GM18867 (cell line): ENCODE measurements at regions not wholly inside any gene's neighbourhood (a gene's known extent, or its start where the extent isn't known, plus 50 kb on each side); places are given as distances from the start of the nearest gene placed in this dataset.
A peak's percentile ranks its signal among the peaks of the same experiment; 100 is the strongest.
"Not testable (repeated sequence)": the region's sequence is repeated elsewhere in the genome, so short reads cannot be mapped to it uniquely, and the experiment has no call there.

Experiments used
- ATAC-seq: cut with Tn5 transposase; IDR thresholded peaks from one replicate; pipeline ENCODE4 v1.9.1; 2021; ENCODE audit warnings: mild to moderate bottlenecking, moderate library complexity; ENCODE audit not compliant: unreplicated experiment

DNA sequence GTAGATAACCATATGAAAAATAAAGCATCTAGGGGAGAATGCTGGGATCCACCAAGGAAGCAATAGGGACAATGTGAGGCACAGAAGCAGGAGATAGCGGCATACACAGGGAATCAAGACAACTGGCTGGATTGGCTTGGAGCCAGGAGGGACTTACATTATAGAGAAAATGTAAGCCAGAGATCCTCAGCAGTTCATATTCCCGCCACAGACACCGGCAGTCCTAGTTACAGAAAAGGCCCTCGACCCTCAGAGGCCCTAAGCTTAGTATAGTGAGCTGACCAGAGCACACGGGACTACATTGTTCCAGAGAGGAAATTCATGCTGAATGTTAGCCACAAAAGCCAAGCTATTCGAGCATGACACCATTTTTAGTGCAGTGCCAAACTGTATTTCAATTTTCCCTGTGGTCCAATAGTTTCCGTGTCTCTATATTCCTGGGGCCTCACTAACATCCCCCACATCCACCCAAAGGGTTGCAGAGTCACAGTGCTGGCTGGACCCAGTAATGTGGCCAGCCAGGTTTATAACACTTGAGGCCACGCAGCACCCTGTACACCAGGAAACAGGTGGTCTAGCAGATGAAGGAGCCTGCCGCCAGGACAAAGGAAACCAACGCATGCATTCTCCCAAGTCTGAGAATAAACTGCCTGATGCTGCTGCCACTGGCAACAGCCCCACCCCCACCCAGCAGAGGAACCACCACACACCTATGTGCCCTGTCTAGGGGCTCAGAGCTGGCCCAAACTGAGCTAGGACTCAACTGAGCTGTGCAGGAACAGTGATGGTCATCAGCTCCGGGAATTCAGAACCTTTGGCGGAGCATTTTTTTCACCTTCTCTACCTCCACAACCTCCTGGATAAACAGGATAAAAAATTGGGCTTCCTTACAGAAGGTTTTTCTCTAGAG is 693.2 kb upstream of the CHD1 start:
- no peak for ATAC-seq

DNA sequence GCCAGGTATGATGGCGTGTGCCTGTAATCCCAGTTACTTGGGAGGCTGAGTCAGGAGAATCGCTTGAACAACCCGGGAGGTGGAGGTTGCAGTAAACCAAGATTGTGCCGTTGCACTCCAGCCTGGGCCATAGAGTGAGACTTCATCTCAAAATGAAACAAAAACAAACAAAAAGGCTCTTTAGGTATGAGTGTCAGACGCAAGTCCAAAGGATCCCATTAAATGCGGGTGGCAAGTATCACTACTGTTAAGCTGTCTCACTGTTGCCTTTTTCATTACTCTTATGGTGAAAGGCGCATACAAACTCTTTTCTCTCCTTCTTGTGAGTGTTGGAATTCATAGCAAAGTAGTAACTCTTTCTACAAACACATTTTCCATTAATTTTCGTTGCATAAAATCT is 688.5 kb upstream of the CHD1 start:
- peak; percentile 62 for ATAC-seq

DNA sequence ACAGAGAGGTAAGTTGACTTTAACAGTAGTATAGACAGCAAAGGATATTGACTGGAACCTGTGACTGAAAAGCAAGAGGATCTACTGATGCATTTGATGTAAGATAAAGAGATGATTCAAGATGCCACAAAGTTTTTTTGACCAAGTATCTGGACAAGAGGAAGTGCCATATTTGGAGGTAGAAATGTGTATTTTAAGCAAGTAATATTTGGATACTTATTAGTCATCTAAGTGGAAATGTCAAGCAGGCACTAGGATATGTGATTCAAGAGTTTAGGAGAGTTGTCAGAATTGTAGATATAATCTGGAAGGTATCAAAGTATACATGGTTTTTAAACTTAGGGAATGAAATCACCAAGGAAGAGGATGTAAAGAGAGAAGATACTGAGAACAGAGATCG is 686.1 kb upstream of the CHD1 start:
- ATAC-seq = no peak

DNA sequence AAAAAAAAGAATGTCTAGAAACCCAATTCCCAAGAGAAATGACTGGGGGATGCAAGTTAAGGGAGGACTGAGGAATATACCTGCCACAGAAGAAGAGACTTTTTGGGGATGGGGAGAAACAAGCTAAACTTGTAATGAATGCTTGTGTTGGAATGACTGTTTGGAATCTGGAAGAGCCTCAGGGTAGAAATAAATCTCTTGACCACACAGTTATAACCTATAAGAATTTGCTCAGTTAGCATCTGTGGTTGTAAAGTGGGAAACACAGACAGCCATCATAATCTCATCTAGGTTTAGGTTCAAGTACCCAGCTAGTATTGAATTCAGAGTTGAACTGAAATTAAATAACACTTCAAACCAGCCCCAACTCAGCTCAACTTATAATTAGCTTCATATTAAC is 678.3 kb upstream of the CHD1 start:
- ATAC-seq = no peak

- ATAC-seq = no peak
Observed at GRCh38 chr5:99605904-99606303, 677.1 kb upstream of the CHD1 start.

DNA sequence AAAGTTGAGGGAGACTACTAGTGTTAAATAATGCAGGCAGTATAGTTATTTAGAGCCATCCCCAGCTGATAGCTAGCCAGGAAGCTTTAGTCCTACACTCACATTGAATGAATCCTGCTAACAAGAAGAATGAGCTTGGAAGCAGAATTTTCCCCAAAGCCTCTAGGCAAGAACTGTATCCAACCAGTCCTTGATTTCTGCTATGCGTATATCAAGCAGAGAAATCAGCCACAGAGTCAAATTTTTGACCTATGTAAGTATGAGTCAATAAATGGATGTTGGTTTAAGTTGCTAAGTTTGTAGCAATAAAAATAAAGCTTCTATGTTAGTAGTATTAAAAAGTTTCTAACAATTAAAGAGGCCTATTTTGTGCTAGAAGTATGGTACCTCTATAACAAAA is 672.1 kb upstream of the CHD1 start:
- ATAC-seq = no peak

GRCh38 chr5:99590806-99591205 is 662.0 kb upstream of the CHD1 start:
- ATAC-seq = no peak

GRCh38 chr5:99589424-99589823 is 660.6 kb upstream of the CHD1 start:
- ATAC-seq = no peak

DNA sequence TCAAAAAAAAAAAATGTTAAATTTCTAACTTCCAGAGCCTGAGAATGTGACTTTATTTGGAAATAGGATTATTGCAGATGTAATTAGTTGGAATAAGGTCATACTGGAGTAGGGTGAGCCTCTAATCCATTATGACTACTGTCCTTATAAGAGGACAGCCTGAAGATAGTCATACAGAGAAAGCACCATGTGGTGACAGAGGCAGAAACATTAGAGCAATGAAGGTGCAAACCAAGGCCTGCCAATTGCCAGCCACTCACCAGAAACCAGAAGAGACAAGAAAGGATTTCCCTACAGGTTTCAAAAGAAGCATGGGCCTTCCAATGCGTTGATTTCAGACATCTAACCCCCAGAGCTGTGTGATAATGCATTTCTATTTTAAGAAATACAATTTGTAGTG is 659.2 kb upstream of the CHD1 start:
- peak; percentile 79 for ATAC-seq

DNA sequence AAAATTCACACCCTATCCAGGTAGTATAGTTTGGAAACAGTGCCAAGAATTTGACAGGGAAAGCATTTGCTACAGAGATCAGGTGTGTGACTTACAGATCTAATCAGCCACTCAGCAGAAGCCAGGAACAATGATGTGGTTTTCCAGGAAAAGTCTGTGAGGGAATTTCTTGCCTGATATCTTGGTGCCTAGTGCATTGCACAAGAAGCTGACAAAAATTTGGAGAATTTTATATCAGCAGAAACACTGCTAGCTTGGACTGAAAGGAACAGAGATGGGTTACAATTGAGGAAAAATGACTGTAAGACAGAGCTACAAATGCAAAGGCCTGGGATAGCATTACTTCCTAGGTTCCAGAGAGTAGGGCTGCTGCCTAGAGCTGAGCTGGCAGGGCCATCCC is 658.1 kb upstream of the CHD1 start:
- no peak for ATAC-seq

DNA sequence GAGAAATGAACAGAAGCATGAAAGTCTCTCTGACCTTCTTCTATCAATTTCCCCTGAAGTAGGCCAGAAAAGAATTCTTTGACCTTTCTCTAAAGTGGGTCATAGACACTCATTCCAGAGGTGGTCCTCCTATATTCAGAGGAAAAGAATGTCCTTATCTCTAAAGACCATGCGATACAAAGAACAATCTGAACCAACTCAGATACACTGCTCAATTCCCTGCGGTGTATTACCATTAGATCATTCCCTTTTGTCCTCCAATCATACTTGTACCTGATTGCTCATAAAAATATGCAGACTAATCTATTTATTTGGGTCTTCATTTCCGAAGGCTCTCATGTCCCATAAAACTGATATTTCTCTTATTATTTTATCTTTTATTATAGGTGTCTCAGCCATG is 652.4 kb upstream of the CHD1 start:
- ATAC-seq = not testable (repeated sequence)

DNA sequence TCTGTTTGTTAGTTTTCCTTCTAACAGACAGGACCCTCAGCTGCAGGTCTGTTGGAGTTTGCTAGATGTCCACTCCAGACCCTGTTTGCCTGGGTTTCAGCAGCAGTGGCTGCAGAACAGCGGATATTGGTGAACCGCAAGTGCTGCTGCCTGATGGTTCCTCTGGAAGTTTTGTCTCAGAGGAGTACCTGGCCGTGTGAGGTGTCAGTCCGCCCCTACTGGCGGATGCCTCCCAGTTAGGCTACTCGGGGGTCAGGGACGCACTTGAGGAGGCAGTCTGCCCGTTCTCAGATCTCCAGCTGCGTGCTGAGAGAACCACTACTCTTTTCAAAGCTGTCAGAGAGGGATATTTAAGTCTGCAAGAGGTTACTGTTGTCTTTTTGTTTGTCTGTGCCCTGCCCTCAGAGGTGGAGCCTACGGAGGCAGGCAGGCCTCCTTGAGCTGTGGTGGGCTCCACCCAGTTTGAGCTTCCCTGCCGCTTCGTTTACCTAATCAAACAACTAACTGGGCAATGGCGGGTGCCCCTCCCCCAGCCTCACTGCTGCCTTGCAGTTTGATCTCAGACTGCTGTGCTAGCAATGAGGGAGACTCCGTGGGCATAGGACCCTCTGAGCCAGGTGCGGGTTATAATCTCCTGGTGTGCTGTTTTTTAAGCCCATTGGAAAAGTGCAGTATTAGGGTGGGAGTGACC is 634.3 kb upstream of the CHD1 start:
- not testable (repeated sequence) for ATAC-seq

DNA sequence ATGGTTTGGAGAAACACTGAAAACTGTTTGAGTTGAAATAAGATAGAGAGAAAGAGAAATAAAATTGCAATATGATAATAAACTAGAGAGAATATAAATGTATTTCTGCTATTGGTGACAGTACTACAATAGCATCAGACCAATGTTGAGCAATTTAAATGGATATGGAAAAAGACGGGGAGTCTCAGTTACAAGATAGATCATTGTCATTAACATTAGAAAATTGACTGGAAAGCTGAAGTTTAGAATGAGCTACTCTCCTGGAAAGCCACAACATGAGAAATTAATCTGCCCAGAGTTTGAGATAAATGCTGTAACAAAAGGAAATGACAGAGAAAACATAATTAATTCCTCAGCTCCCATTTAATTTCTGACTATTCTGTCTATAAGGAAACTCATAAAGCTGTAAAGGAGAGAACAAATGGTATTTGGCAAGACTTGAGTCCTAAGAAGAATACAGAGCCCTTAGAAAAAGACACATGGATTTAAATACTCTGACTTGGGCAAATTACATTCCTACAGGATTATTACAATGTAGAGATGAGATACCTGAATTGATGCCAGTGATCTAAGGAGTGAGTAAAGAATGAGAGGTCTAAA is 624.5 kb upstream of the CHD1 start:
- ATAC-seq = no peak

DNA sequence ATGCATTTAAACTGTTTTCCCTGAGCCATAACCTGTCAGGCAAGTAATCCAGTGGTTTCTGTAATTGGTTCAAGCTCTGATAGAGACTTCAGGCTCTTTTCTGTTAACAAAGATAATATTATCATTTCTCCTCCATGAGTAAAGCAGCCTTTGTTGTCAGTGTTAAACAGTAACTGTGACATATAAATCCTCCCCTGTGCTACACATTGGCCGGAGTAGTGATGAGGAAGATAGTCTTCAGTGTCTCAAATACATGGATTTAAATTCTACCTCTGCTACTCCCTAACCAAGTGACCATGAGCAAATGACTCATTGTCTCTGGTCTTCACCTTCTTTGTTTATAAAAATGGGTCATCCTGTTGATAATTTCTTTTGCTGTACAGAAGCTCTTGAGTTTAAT is 615.5 kb upstream of the CHD1 start:
- ATAC-seq = no peak

DNA sequence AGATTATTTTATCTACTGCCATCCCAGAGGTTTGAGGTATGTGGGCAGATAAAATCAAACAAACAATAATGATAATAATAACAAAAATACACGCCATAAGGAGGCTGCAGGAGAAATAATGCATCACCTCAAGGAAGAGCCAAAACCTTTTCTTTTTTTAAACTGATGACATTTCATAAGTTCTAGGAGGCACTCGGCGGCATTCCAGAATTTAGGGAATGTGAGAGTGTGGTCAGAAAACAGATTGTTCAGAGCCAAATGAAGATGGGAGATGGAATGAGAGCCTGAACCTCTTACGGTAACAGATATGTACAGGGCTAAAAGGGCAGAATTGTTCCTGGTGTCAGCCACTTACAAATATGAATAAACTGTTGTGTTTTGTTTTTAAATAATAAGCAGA is 615.0 kb upstream of the CHD1 start:
- no peak for ATAC-seq

GRCh38 chr5:99534241-99534640 is 605.4 kb upstream of the CHD1 start:
- ATAC-seq = not testable (repeated sequence)

GRCh38 chr5:99521666-99522065 is 592.9 kb upstream of the CHD1 start:
- not testable (repeated sequence) for ATAC-seq

- ATAC-seq = not testable (repeated sequence)
Observed at GRCh38 chr5:99515864-99516490, 587.2 kb upstream of the CHD1 start.

DNA sequence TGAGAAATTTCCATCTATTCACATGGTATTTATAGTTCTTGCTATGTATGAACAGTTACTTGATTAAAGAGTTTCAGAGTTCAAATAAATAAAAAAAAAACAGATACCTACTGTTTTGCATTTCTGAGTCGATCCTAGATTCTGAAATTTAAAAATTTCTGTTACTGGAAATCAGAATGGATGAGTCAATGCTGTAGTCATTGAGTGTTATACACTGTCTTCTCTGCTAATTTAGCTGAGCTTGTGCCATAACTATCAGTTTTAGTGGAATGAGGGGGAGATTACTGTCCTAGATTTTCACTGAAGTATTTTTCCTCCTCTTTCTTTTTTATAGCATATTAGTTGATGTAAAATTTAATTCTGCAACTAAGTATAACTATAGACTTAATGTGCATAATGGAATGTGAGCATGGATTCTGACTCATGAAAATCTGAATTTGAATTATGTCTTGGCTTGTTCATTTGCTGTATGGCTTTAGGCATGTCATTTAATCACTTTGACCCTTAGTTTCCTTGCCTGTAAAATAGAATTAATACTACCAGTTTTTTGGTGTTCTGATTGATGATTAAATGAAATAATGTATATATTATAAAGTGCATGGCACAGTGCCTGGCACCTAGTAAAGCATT is 581.5 kb upstream of the CHD1 start:
- not testable (repeated sequence) for ATAC-seq

GRCh38 chr5:99509064-99509463 is 580.3 kb upstream of the CHD1 start:
- not testable (repeated sequence) for ATAC-seq

DNA sequence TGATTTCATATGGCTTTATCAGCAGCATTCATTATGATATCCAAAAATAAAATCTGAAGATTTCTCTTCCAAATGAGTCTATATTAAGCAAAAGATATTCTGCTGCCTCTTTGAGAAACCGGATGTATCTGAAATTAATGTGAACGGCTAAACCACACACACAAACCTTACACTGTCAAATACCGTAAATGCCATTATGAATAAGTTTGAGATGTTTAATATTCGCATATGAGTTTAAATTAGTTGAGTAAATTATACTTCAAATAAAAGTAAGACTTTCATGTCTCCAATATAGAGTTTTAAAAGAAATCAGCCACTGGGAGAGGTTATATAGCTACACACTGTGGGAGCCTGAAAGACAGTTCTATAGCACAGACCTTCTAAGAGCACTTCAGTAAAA is 566.6 kb upstream of the CHD1 start:
- ATAC-seq = not testable (repeated sequence)
